ENCODE measurements at regions not wholly inside any gene's neighbourhood (a gene's known extent, or its start where the extent isn't known, plus 50 kb on each side); places are given as distances from the start of the nearest gene placed in this dataset.

- TF ChIP-seq CTCF (IDR thresholded peaks at IDR 0.05) (no peak), POLR2A (IDR thresholded peaks at IDR 0.05) (no peak)
Observed at GRCh38 chr20:19823971-19824370, 65.9 kb downstream of the RIN2 start.

Measured in adrenal gland (tissue), 5 donors.